ENCODE measurements at regions not wholly inside any gene's neighbourhood (a gene's known extent, or its start where the extent isn't known, plus 50 kb on each side); places are given as distances from the start of the nearest gene placed in this dataset.

DNA sequence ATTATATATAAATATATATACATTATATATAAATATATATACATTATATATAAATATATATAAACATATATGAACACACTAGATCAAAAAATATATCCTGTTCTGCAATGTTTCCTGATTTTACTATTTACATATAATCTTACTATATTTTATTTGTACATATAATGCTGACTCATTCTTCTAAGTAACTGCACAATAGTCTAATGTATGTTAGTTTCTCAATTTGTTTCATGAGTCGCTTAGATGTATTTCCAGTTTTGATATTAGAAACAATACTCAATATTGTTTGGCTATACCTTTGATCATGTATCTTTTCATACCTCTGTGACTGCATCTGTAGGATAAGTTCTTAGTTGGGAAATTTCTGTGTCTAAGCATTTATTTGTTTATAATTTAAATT, 669.9 kb upstream of the CCDC54 start:
- Histone ChIP-seq H3K4me1 (ENCODE audit: insufficient read depth) (no peaks in the 10 kb centered on the region), H4K20me1 (replicated peaks; ENCODE audit: insufficient read depth) (no peaks in the 10 kb centered on the region), H2AFZ (no peak overlapping the region), H3K27me3 (ENCODE audit: insufficient read depth) (no peaks in the 10 kb centered on the region), H3K9me2 (ENCODE audit: insufficient read depth) (no peaks in the 10 kb centered on the region; the same call in 1 of the 2 replicates), H3K4me3 (no peak overlapping the region), H3K27ac (ENCODE audit: low read depth) (no peak overlapping the region), H3K4me2 (no peak overlapping the region), H3K36me3 (ENCODE audit: insufficient read depth) (no peaks in the 10 kb centered on the region), H3F3A (replicated peaks; ENCODE audit: low read depth) (no peaks in the 10 kb centered on the region), H3K79me2 (replicated peaks; ENCODE audit: insufficient read depth) (no peaks in the 10 kb centered on the region)
- Mint-ChIP-seq H3K27ac (no peak overlapping the region), H3K36me3 (ENCODE audit: low read depth) (no peaks in the 10 kb centered on the region), H3K9me3 (no peaks in the 10 kb centered on the region), H3K4me3 (no peak overlapping the region), H3K4me1 (no peaks in the 10 kb centered on the region), H3K27me3 (ENCODE audit: insufficient read depth, low read depth, poor library complexity) (no peaks in the 10 kb centered on the region)
- no peak for TF ChIP-seq POLR2AphosphoS5 (IDR thresholded peaks at IDR 0.05; ENCODE audit: low read depth)
- TF ChIP-seq ZNF114 (CRISPR knock-in tag; IDR thresholded peaks at IDR 0.05) = no peak
- no peak for TF ChIP-seq CREB1 (CRISPR knock-in tag; IDR thresholded peaks at IDR 0.05; ENCODE audit: low read depth)
- TF ChIP-seq ETS1 (IDR thresholded peaks at IDR 0.05) = no peak
- TF ChIP-seq NANOG (IDR thresholded peaks at IDR 0.05; ENCODE audit: borderline replicate concordance) = no peak
- TF ChIP-seq REST (IDR thresholded peaks at IDR 0.05; ENCODE audit: unreplicated experiment) = no peak
- TF ChIP-seq EZH2phosphoT487 (IDR thresholded peaks at IDR 0.05; ENCODE audit: unreplicated experiment) = no peak
- TF ChIP-seq, protein P1, sequence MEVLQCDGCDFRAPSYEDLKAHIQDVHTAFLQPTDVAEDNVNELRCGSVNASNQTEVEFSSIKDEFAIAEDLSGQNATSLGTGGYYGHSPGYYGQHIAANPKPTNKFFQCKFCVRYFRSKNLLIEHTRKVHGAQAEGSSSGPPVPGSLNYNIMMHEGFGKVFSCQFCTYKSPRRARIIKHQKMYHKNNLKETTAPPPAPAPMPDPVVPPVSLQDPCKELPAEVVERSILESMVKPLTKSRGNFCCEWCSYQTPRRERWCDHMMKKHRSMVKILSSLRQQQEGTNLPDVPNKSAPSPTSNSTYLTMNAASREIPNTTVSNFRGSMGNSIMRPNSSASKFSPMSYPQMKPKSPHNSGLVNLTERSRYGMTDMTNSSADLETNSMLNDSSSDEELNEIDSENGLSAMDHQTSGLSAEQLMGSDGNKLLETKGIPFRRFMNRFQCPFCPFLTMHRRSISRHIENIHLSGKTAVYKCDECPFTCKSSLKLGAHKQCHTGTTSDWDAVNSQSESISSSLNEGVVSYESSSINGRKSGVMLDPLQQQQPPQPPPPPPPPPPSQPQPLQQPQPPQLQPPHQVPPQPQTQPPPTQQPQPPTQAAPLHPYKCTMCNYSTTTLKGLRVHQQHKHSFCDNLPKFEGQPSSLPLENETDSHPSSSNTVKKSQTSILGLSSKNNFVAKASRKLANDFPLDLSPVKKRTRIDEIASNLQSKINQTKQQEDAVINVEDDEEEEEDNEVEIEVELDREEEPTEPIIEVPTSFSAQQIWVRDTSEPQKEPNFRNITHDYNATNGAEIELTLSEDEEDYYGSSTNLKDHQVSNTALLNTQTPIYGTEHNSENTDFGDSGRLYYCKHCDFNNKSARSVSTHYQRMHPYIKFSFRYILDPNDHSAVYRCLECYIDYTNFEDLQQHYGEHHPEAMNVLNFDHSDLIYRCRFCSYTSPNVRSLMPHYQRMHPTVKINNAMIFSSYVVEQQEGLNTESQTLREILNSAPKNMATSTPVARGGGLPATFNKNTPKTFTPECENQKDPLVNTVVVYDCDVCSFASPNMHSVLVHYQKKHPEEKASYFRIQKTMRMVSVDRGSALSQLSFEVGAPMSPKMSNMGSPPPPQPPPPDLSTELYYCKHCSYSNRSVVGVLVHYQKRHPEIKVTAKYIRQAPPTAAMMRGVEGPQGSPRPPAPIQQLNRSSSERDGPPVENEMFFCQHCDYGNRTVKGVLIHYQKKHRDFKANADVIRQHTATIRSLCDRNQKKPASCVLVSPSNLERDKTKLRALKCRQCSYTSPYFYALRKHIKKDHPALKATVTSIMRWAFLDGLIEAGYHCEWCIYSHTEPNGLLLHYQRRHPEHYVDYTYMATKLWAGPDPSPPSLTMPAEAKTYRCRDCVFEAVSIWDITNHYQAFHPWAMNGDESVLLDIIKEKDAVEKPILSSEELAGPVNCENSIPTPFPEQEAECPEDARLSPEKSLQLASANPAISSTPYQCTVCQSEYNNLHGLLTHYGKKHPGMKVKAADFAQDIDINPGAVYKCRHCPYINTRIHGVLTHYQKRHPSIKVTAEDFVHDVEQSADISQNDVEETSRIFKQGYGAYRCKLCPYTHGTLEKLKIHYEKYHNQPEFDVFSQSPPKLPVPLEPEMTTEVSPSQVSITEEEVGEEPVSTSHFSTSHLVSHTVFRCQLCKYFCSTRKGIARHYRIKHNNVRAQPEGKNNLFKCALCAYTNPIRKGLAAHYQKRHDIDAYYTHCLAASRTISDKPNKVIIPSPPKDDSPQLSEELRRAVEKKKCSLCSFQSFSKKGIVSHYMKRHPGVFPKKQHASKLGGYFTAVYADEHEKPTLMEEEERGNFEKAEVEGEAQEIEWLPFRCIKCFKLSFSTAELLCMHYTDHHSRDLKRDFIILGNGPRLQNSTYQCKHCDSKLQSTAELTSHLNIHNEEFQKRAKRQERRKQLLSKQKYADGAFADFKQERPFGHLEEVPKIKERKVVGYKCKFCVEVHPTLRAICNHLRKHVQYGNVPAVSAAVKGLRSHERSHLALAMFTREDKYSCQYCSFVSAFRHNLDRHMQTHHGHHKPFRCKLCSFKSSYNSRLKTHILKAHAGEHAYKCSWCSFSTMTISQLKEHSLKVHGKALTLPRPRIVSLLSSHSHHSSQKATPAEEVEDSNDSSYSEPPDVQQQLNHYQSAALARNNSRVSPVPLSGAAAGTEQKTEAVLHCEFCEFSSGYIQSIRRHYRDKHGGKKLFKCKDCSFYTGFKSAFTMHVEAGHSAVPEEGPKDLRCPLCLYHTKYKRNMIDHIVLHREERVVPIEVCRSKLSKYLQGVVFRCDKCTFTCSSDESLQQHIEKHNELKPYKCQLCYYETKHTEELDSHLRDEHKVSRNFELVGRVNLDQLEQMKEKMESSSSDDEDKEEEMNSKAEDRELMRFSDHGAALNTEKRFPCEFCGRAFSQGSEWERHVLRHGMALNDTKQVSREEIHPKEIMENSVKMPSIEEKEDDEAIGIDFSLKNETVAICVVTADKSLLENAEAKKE (CRISPR knock-in tag; IDR thresholded peaks at IDR 0.05) = no peak
- no peak for TF ChIP-seq ZNF331 (CRISPR knock-in tag; IDR thresholded peaks at IDR 0.05; ENCODE audit: low read depth)
- no peak for TF ChIP-seq JUNB (IDR thresholded peaks at IDR 0.05; ENCODE audit: unreplicated experiment)
- ATAC-seq = no peak
- DNase-seq (ENCODE audit: low spot score) = no peak

Data from GM23338 (cell line).